OCI-LY7 (cell line): ENCODE measurements at regions not wholly inside any gene's neighbourhood (a gene's known extent, or its start where the extent isn't known, plus 50 kb on each side); places are given as distances from the start of the nearest gene placed in this dataset.

Source experiments
- BruUV-seq: library from RNA; stranded (reverse); fragments of 400-500 nt; replicated peaks from 2 replicates; lab custom pipeline; 2021; lab: Mats Ljungman, UMichigan
- CTCF ChIA-PET: fragments of 300-600 bp; sonication (Branson Sonifier 250); formaldehyde crosslinking; loops from one replicate; lab custom pipeline; 2022; ENCODE audit warnings: antibody characterized with exemption; ENCODE audit not compliant: unreplicated experiment; lab: Charles Lee
- POLR2A ChIA-PET: fragments of 300-600 bp; sonication (Branson Sonifier 250); formaldehyde crosslinking; loops from one replicate; lab custom pipeline; 2022; ENCODE audit warnings: antibody characterized with exemption; lab: Charles Lee
- DNase-seq: peaks from one replicate; pipeline ENCODE4 v3.0.0-alpha.2; 2015; ENCODE audit warnings: low spot score
- H2AFZ ChIP-seq: fragments of 200-600 bp; sonication (generic), shearing (Covaris generic); 2 replicates; pipeline ENCODE4 v1.6.1; 2014; ENCODE audit warnings: mild to moderate bottlenecking, antibody characterized with exemption, low read length, moderate library complexity
- H3K27ac ChIP-seq: fragments of 200-600 bp; sonication (generic); 2 replicates; pipeline ENCODE4 v1.5.1; 2014; ENCODE audit warnings: mixed run types, low read depth, mild to moderate bottlenecking, moderate library complexity, low read length, inconsistent platforms; ENCODE audit not compliant: poor library complexity, severe bottlenecking
- H3K36me3 ChIP-seq: fragments of 200-600 bp; sonication (generic); 2 replicates; pipeline ENCODE4 v1.6.1; 2014; ENCODE audit warnings: mild to moderate bottlenecking, antibody characterized with exemption, low read length, moderate library complexity, mixed read lengths; ENCODE audit not compliant: insufficient read depth
- H3K4me1 ChIP-seq: fragments of 200-600 bp; sonication (generic); 2 replicates; pipeline ENCODE4 v1.5.1; 2014; ENCODE audit warnings: mild to moderate bottlenecking, low read length; ENCODE audit not compliant: insufficient read depth, poor library complexity, severe bottlenecking
- H3K4me2 ChIP-seq: fragments of 200-600 bp; sonication (generic); 2 replicates; pipeline ENCODE4 v1.6.1; 2014; ENCODE audit warnings: mild to moderate bottlenecking, low read length
- H3K4me3 ChIP-seq: fragments of 200-600 bp; sonication (generic); 2 replicates; pipeline ENCODE4 v1.5.1; 2014; ENCODE audit warnings: mild to moderate bottlenecking, low read depth, low read length; ENCODE audit not compliant: poor library complexity, severe bottlenecking
- H3K79me2 ChIP-seq: fragments of 200-600 bp; sonication (generic); 2 replicates; pipeline ENCODE4 v1.6.1; 2016; ENCODE audit warnings: low read depth, mild to moderate bottlenecking, low read length, moderate library complexity, mixed read lengths; ENCODE audit not compliant: insufficient read depth
- H3K9me2 ChIP-seq: fragments of 200-600 bp; sonication (generic); 2 replicates; pipeline ENCODE4 v1.6.1; 2016; ENCODE audit warnings: mild to moderate bottlenecking, low read length, mixed read lengths; ENCODE audit not compliant: insufficient read depth
- H3K9me3 ChIP-seq: fragments of 200-600 bp; sonication (generic); 2 replicates; pipeline ENCODE4 v1.6.1; 2014; ENCODE audit warnings: mild to moderate bottlenecking, mixed run types, low read length, mixed read lengths
- H4K20me1 ChIP-seq: fragments of 200-600 bp; sonication (generic); 2 replicates; pipeline ENCODE4 v1.6.1; 2014; ENCODE audit warnings: mild to moderate bottlenecking, antibody characterized with exemption, low read length, moderate library complexity, mixed read lengths; ENCODE audit not compliant: insufficient read depth
- EZH2phosphoT487 ChIP-seq: fragments of 200-600 bp; sonication (generic); IDR thresholded peaks from 2 replicates; pipeline ENCODE4 v1.6.1; 2018; ENCODE audit warnings: low read depth, borderline replicate concordance, mild to moderate bottlenecking, mixed run types, antibody characterized with exemption, low read length, moderate library complexity, mixed read lengths
- intact Hi-C: fragments of 100-400 bp; cut with micrococcal nuclease; formaldehyde crosslinking; loops from one replicate; pipeline ENCODE4 v1.10.0; 2022; ENCODE audit not compliant: unreplicated experiment
- TF ChIP-seq, protein P1 (sequence below): fragments of 200-600 bp; sonication (generic); conservative IDR thresholded peaks from 2 replicates; pipeline ENCODE4 v1.5.1; 2014; ENCODE audit warnings: mild to moderate bottlenecking, antibody characterized with exemption, low read length, moderate library complexity, mixed read lengths

- Histone ChIP-seq H4K20me1 (no peaks in the 10 kb centered on the region), H3K79me2 (no peaks in the 10 kb centered on the region), H3K36me3 (no peaks in the 10 kb centered on the region), H3K4me1 (no peaks in the 10 kb centered on the region), H3K4me2 (no peak overlapping the region), H2AFZ (no peak overlapping the region), H3K27ac (no peak overlapping the region), H3K9me2 (no peaks in the 10 kb centered on the region), H3K9me3 (no peaks in the 10 kb centered on the region), H3K4me3 (no peak overlapping the region)
- POLR2A ChIA-PET, result interaction anchor here (0.6 kb wide), 1 partner anchor 84 kb away, joined by 4 read pairs; no protein-coding TSS in a partner anchor
- BruUV-seq, result no TSS peak
- TF ChIP-seq, protein P1, sequence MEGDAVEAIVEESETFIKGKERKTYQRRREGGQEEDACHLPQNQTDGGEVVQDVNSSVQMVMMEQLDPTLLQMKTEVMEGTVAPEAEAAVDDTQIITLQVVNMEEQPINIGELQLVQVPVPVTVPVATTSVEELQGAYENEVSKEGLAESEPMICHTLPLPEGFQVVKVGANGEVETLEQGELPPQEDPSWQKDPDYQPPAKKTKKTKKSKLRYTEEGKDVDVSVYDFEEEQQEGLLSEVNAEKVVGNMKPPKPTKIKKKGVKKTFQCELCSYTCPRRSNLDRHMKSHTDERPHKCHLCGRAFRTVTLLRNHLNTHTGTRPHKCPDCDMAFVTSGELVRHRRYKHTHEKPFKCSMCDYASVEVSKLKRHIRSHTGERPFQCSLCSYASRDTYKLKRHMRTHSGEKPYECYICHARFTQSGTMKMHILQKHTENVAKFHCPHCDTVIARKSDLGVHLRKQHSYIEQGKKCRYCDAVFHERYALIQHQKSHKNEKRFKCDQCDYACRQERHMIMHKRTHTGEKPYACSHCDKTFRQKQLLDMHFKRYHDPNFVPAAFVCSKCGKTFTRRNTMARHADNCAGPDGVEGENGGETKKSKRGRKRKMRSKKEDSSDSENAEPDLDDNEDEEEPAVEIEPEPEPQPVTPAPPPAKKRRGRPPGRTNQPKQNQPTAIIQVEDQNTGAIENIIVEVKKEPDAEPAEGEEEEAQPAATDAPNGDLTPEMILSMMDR, result no peak
- TF ChIP-seq EZH2phosphoT487, result no peak
- DNase-seq, result no peak
- CTCF ChIA-PET, result no interaction called here
- intact Hi-C loops, result no loop called here
These were observed 197.0 kb downstream of the SYK start for GRCh38 chr9:90998573-90998972.

DNA sequence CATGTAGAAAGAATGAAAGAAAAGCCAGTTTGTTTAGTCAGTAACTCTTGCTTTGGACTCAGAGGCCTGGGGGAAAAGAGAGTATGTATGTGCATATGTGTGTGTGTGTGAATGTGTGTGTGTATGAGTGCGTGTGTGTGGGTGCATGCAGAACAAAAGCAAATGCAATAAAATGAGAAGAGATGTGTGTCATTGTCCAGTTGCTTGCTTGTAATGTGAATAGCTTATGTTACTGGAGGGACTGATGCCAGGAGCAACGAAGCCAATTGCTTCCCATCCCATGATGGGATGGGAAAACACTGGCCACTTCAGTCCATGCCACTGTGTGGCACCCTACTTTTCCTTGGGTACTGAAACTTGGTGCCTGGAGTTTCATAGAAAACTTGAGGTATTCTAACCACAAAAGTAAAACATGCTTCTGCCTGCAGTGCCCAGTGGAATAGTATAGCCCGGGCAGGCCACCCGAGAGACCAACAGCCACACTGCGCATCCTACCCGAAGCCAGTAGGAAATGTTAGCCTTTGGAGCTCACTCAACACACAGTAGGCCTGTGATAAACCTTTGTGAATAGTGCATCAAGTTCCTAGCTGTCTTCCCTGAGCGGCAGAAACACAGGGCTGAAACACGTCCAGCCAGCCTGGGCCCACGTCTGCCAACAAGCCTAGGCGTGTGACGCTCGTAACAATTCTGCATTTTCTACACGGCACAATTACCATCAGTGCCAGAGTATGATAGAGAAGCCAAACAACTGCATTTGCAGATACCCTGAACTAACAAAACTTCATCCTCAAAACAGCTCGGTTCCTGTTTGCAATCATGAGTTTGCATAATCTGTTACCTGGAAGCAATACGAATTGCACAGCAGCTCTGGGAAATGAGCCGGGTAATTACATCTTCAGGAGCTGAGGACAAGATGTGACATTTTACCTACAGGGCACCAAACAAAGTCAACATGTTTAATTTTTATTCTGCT is 198.1 kb downstream of the SYK start:
- H4K20me1 ChIP-seq, result no peaks in the 10 kb centered on the region
- POLR2A ChIA-PET, result no interaction called here
- no peak for DNase-seq
- BruUV-seq, result no TSS peak
- H3K27ac ChIP-seq, result no peak overlapping the region
- no peaks in the 10 kb centered on the region for H3K79me2 ChIP-seq
- H3K4me1 ChIP-seq, result no peaks in the 10 kb centered on the region
- intact Hi-C loops, result no loop called here
- no peak overlapping the region for H3K4me3 ChIP-seq
- no peak overlapping the region for H3K4me2 ChIP-seq
- no peak overlapping the region for H2AFZ ChIP-seq
- no peaks in the 10 kb centered on the region for H3K36me3 ChIP-seq
- CTCF ChIA-PET, result no interaction called here
- TF ChIP-seq EZH2phosphoT487, result no peak
- TF ChIP-seq, protein P1, result no peak
- H3K9me3 ChIP-seq, result no peaks in the 10 kb centered on the region
- no peaks in the 10 kb centered on the region for H3K9me2 ChIP-seq

DNA sequence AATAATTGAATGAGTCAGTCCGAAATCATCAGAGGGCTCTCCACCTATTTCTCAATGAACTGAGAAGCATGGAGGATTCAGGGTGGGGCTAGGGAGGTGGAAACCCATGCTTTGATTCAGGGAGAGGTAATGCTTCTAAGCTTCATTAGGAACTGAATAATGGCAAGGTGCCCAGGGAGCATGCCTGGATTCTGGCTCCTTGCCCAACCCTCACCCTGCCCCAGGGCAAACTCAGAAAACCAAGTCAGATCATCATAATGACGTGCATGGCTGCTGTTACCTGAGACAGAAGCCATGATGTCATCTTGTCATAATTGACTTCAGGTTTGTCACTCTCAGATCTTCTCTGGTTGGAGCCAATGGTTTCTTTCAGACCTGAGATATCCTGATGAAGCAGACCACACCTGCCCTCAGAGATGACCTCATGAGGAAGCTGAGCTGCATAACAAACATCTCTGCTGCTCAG is 199.6 kb downstream of the SYK start:
- CTCF ChIA-PET, result no interaction called here
- Histone ChIP-seq H3K36me3 (no peaks in the 10 kb centered on the region), H3K4me2 (no peak overlapping the region), H4K20me1 (no peaks in the 10 kb centered on the region), H3K9me2 (no peaks in the 10 kb centered on the region), H3K4me3 (no peak overlapping the region), H3K27ac (no peak overlapping the region), H2AFZ (no peak overlapping the region), H3K9me3 (no peaks in the 10 kb centered on the region), H3K79me2 (no peaks in the 10 kb centered on the region), H3K4me1 (no peaks in the 10 kb centered on the region)
- BruUV-seq, result no TSS peak
- POLR2A ChIA-PET, result interaction anchor here (1.2 kb wide), 1 partner anchor 16 kb away, joined by 3 read pairs; no protein-coding TSS in a partner anchor
- intact Hi-C loops, result no loop called here
- TF ChIP-seq EZH2phosphoT487, result no peak
- TF ChIP-seq, protein P1, result no peak
- DNase-seq, result no peak
